ENCODE measurements at regions not wholly inside any gene's neighbourhood (a gene's known extent, or its start where the extent isn't known, plus 50 kb on each side); places are given as distances from the start of the nearest gene placed in this dataset.

- no peak overlapping the region for H3K27ac Mint-ChIP-seq (ENCODE audit: unreplicated experiment)
- peaks cover 4% of the 10 kb centered on the region for H3K27me3 Mint-ChIP-seq (ENCODE audit: unreplicated experiment)
- H3K4me1 Mint-ChIP-seq (ENCODE audit: unreplicated experiment): no peaks in the 10 kb centered on the region
- TF ChIP-seq CTCF (IDR thresholded peaks at IDR 0.05; ENCODE audit: unreplicated experiment): no peak
- DNase-seq (ENCODE audit: low spot score): no peak
- no peaks in the 10 kb centered on the region for H3K9me3 Mint-ChIP-seq (ENCODE audit: unreplicated experiment)
- H3K4me3 Mint-ChIP-seq (ENCODE audit: unreplicated experiment): no peak overlapping the region
- H3K36me3 Mint-ChIP-seq (ENCODE audit: low read depth, unreplicated experiment): no peaks in the 10 kb centered on the region
Measured at GRCh38 chr10:10500937-10501336, 516.7 kb upstream of the CELF2 start.

- peaks cover 2% of the 10 kb centered on the region for H3K27me3 Mint-ChIP-seq (ENCODE audit: unreplicated experiment)
- H3K4me1 Mint-ChIP-seq (ENCODE audit: unreplicated experiment): no peaks in the 10 kb centered on the region
- no peak overlapping the region for H3K27ac Mint-ChIP-seq (ENCODE audit: unreplicated experiment)
- H3K4me3 Mint-ChIP-seq (ENCODE audit: unreplicated experiment): no peak overlapping the region
- H3K9me3 Mint-ChIP-seq (ENCODE audit: unreplicated experiment): no peaks in the 10 kb centered on the region
- H3K36me3 Mint-ChIP-seq (ENCODE audit: low read depth, unreplicated experiment): no peaks in the 10 kb centered on the region
- DNase-seq (ENCODE audit: low spot score): no peak
- no peak for TF ChIP-seq CTCF (IDR thresholded peaks at IDR 0.05; ENCODE audit: unreplicated experiment)
Measured at GRCh38 chr10:10503772-10504171, 513.9 kb upstream of the CELF2 start.

GRCh38 chr10:10508211-10508610, 509.5 kb upstream of the CELF2 start:
- Mint-ChIP-seq H3K36me3 (ENCODE audit: low read depth, unreplicated experiment) (no peaks in the 10 kb centered on the region), H3K27me3 (ENCODE audit: unreplicated experiment) (no peaks in the 10 kb centered on the region), H3K27ac (ENCODE audit: unreplicated experiment) (no peak overlapping the region), H3K4me1 (ENCODE audit: unreplicated experiment) (no peaks in the 10 kb centered on the region), H3K4me3 (ENCODE audit: unreplicated experiment) (no peak overlapping the region), H3K9me3 (ENCODE audit: unreplicated experiment) (no peaks in the 10 kb centered on the region)
- no peak for TF ChIP-seq CTCF (IDR thresholded peaks at IDR 0.05; ENCODE audit: unreplicated experiment)
- no peak for DNase-seq (ENCODE audit: low spot score)

- Mint-ChIP-seq H3K4me3 (ENCODE audit: unreplicated experiment) (no peak overlapping the region), H3K27ac (ENCODE audit: unreplicated experiment) (no peak overlapping the region), H3K36me3 (ENCODE audit: low read depth, unreplicated experiment) (no peaks in the 10 kb centered on the region), H3K27me3 (ENCODE audit: unreplicated experiment) (no peaks in the 10 kb centered on the region), H3K4me1 (ENCODE audit: unreplicated experiment) (no peaks in the 10 kb centered on the region), H3K9me3 (ENCODE audit: unreplicated experiment) (no peaks in the 10 kb centered on the region)
- TF ChIP-seq CTCF (IDR thresholded peaks at IDR 0.05; ENCODE audit: unreplicated experiment): no peak
- no peak for DNase-seq (ENCODE audit: low spot score)
Measured at GRCh38 chr10:10510179-10510578, 507.5 kb upstream of the CELF2 start.

GRCh38 chr10:10513067-10513466, 504.6 kb upstream of the CELF2 start:
- H3K9me3 Mint-ChIP-seq (ENCODE audit: unreplicated experiment): no peaks in the 10 kb centered on the region
- no peak overlapping the region for H3K4me3 Mint-ChIP-seq (ENCODE audit: unreplicated experiment)
- no peak for TF ChIP-seq CTCF (IDR thresholded peaks at IDR 0.05; ENCODE audit: unreplicated experiment)
- peaks cover 2% of the 10 kb centered on the region for H3K4me1 Mint-ChIP-seq (ENCODE audit: unreplicated experiment)
- DNase-seq (ENCODE audit: low spot score): no peak
- peaks cover 2% of the 10 kb centered on the region for H3K27me3 Mint-ChIP-seq (ENCODE audit: unreplicated experiment)
- H3K27ac Mint-ChIP-seq (ENCODE audit: unreplicated experiment): no peak overlapping the region
- H3K36me3 Mint-ChIP-seq (ENCODE audit: low read depth, unreplicated experiment): no peaks in the 10 kb centered on the region
